ENCODE measurements at regions not wholly inside any gene's neighbourhood (a gene's known extent, or its start where the extent isn't known, plus 50 kb on each side); places are given as distances from the start of the nearest gene placed in this dataset.

DNA sequence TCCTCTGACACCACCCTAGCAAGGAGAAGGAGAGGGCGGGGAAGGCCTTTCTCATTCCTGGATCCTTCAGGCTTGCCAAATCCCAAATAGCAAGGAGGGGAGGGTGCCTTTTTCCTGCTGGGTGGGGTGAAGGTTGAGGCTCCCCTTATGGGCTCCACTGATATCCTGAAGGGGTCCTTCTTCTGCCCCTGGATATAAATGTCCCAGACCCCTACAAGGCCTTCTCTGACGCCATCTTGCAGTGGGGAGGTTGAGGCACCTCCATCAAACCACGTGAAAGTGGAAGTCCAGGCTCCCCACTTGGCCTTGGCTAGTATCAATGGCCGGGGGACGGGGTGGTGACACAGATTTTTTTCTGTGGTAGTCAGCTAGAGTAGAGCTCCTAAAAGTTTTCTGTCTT, 371.3 kb downstream of the GLRX3 start:
- H3K9me3 ChIP-seq = no peaks in the 10 kb centered on the region
- no peak for DNase-seq
- no peaks in the 10 kb centered on the region for H3K36me3 ChIP-seq
- no peak overlapping the region for H3K4me3 ChIP-seq
- WGBS, 2 donors = 80 to 83% methylated on average over 1 to 4 of the region's 5 CpGs
- no peaks in the 10 kb centered on the region for H3K4me1 ChIP-seq
- TF ChIP-seq POLR2A (IDR thresholded peaks at IDR 0.05) = no peak
- TF ChIP-seq, protein P1, sequence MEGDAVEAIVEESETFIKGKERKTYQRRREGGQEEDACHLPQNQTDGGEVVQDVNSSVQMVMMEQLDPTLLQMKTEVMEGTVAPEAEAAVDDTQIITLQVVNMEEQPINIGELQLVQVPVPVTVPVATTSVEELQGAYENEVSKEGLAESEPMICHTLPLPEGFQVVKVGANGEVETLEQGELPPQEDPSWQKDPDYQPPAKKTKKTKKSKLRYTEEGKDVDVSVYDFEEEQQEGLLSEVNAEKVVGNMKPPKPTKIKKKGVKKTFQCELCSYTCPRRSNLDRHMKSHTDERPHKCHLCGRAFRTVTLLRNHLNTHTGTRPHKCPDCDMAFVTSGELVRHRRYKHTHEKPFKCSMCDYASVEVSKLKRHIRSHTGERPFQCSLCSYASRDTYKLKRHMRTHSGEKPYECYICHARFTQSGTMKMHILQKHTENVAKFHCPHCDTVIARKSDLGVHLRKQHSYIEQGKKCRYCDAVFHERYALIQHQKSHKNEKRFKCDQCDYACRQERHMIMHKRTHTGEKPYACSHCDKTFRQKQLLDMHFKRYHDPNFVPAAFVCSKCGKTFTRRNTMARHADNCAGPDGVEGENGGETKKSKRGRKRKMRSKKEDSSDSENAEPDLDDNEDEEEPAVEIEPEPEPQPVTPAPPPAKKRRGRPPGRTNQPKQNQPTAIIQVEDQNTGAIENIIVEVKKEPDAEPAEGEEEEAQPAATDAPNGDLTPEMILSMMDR (IDR thresholded peaks at IDR 0.05) = no peak
- H3K27ac ChIP-seq = no peak overlapping the region
- H3K27me3 ChIP-seq = peaks cover 0 to 12% (median 0%) of the 10 kb centered on the region in 4 donors
- intact Hi-C loops (cut with DNase I) = no loop called here

DNA sequence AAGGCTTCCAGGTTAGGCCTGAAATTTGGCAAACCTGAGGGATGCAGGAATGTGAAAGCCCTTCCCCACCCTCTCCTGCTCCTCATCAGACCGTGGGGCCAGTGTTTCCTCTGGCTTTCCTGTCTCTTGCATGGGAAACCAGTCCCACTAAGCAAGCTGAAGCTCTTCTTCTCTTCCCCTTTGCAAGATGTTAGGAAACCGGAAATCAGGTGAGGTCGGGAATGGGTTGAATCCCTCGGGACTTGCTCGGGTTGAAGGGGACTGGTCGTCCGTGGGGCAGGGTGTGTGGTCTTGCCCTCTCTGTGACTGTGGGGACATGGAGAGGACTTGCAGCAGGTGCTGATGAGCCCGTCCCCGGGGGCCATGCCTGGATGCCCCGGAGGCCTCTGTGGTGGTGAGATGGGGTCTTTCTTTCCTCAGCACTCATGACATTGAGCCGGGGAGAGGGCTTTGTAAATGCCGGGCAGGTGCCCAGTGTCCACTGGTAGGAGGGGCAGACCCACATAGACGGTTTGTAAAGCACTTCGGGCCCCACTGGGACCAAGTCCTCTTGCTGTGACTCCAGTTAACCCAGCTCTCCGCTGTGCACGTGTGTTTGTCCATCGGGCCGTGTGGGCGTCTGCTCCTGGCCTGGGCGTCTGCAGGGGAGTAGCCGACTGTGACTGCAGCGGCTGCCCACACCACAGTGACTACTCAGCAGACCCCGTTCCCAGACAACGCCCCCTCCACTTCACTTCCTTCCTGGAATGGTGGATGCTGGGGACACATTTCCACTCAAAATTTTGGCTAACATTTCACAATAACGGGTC, 373.9 kb downstream of the GLRX3 start:
- Histone ChIP-seq H3K27ac (no peak overlapping the region), H3K4me3 (no peak overlapping the region), H3K36me3 (no peaks in the 10 kb centered on the region), H3K9me3 (no peaks in the 10 kb centered on the region), H3K27me3 (peaks cover 0 to 12% (median 0%) of the 10 kb centered on the region in 4 donors), H3K4me1 (no peaks in the 10 kb centered on the region)
- TF ChIP-seq POLR2A (IDR thresholded peaks at IDR 0.05) = no peak
- TF ChIP-seq, protein P1 (IDR thresholded peaks at IDR 0.05) = no peak
- 78 to 94% methylated on average over 7 to 13 of the region's 25 CpGs for WGBS, 2 donors
- intact Hi-C loops (cut with DNase I) = no loop called here
- DNase-seq = no peak

DNA sequence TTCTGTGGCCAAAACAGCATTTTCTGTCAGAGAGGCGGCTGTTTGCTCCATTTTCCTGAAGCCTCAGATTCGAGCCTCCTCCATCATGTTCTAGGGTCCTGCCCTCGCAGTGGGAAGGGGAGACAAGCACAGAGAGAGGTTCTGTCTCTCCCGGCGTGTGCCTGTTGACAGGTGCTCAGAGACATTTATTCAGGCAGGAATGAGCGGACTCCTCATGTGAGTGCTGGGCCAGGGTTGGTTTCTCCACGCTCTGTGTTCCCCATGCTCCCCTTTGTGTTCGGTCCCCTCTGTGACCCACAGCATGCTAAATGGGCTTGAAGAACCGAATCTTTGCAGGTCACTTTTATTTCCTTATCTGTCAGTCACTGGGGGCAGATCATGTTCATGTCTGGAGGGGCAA, 374.6 kb downstream of the GLRX3 start:
- no peaks in the 10 kb centered on the region for H3K9me3 ChIP-seq
- H3K36me3 ChIP-seq = no peaks in the 10 kb centered on the region
- no peak overlapping the region for H3K4me3 ChIP-seq
- intact Hi-C loops (cut with DNase I) = no loop called here
- TF ChIP-seq, protein P1 (IDR thresholded peaks at IDR 0.05) = no peak
- no peak for TF ChIP-seq POLR2A (IDR thresholded peaks at IDR 0.05)
- no peak overlapping the region for H3K27ac ChIP-seq
- H3K4me1 ChIP-seq = no peaks in the 10 kb centered on the region
- DNase-seq = no peak
- 72 to 76% methylated on average over 4 to 6 of the region's 9 CpGs for WGBS, 2 donors
- H3K27me3 ChIP-seq = peaks cover 0 to 12% (median 0%) of the 10 kb centered on the region in 4 donors

DNA sequence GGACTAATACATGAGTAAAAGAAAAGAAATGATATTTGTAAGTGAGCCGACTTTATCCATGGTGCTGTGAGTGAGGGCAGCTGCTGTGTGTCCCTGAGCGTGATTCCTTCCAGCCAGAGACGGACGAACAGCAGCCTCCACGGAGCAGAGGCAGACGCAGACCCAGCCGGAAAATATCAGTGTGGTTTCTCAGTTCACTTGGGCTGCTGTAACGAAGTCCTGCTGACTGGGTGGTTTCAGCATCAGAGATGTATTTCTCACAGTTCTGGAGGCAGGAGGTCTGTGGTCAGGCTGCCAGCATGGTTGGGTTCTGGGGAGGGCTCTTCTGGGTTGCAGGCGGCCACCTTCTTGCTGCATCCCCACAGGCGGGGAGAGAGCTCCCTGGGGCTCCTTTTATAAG, 375.6 kb downstream of the GLRX3 start:
- WGBS, 2 donors = 50 to 59% methylated on average over 8 to 10 of the region's 10 CpGs

DNA sequence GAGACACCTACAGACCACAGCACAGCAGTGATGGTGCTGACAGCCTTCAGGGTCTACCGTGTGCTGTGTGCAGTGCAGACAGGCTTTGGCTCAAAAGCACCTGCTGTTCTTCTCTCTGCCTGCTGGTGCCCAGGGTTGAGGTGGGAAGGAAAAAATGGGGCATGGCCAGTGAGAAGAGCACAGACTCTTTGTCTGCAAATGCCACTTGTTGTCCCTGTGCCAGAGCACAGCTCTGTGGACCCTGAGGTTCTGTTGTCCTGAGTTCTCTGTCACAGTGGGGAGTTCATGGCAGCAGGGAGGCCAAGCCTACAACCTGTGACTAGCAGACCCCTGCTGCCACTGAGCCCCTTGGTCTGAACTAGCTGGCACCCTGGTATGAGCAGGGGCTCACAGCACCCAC, 376.7 kb downstream of the GLRX3 start:
- no peak overlapping the region for H3K27ac ChIP-seq
- no peaks in the 10 kb centered on the region for H3K36me3 ChIP-seq
- no peaks in the 10 kb centered on the region for H3K4me1 ChIP-seq
- intact Hi-C loops (cut with DNase I) = no loop called here
- TF ChIP-seq, protein P1 (IDR thresholded peaks at IDR 0.05) = no peak
- TF ChIP-seq POLR2A (IDR thresholded peaks at IDR 0.05) = no peak
- WGBS, 2 donors = 80% methylated on average over 1 of the region's 1 CpG; no CpG with 5 or more reads in 1 of the 2 donors
- peaks cover 0 to 12% (median 0%) of the 10 kb centered on the region in 4 donors for H3K27me3 ChIP-seq
- H3K9me3 ChIP-seq = no peaks in the 10 kb centered on the region
- no peak overlapping the region for H3K4me3 ChIP-seq
- DNase-seq = no peak

More for the DNA sequence above, 375.6 kb downstream of the GLRX3 start:
- Histone ChIP-seq H3K27ac (no peak overlapping the region), H3K27me3 (peaks cover 0 to 12% (median 0%) of the 10 kb centered on the region in 4 donors), H3K4me3 (no peak overlapping the region), H3K36me3 (no peaks in the 10 kb centered on the region), H3K9me3 (no peaks in the 10 kb centered on the region), H3K4me1 (no peaks in the 10 kb centered on the region)
- TF ChIP-seq POLR2A (IDR thresholded peaks at IDR 0.05) = no peak
- TF ChIP-seq, protein P1 (IDR thresholded peaks at IDR 0.05) = no peak
- DNase-seq = no peak
- intact Hi-C loops (cut with DNase I) = no loop called here
